K562 (cell line): ENCODE measurements at regions not wholly inside any gene's neighbourhood (a gene's known extent, or its start where the extent isn't known, plus 50 kb on each side); places are given as distances from the start of the nearest gene placed in this dataset.
A peak's percentile ranks its signal among the peaks of the same experiment; 100 is the strongest.

Experiments used
- ATAC-seq: fragments of 200-7000 bp; cut with Tn5 transposase; 3 replicates; pipeline ENCODE4 v1.9.1; 2020; ENCODE audit warnings: moderate library complexity
- BruUV-seq: library from RNA; stranded (reverse); fragments of 400-500 nt; replicated peaks from 2 replicates; lab custom pipeline; 2021; lab: Mats Ljungman, UMichigan
- CTCF ChIA-PET: fragments of 300-600 bp; formaldehyde crosslinking; extraction: SDS; loops from one replicate; lab custom pipeline; 2021; ENCODE audit warnings: low intra/inter-chr PET ratio; lab: Yijun Ruan, JAX
- POLR2A ChIA-PET: fragments of 300-600, 350-650 bp; sonication (Branson Sonifier 250); formaldehyde crosslinking; extraction: SDS; loops from one replicate; lab custom pipeline; 2021; ENCODE audit warnings: antibody characterized with exemption, inconsistent platforms; lab: Yijun Ruan, JAX
- DNase-seq, 4 experiments: peaks; one replicate each; pipeline versions ENCODE4 v3.0.0 to v3.0.0-alpha.2; 2011 to 2018; ENCODE audit warnings: low spot score in 3 of 4, mixed read lengths in 3 of 4; ENCODE audit errors: extremely low read depth in 1 of 4
- FAIRE-seq: peaks from 2 replicates; lab custom pipeline; 2011; peaks lifted over from hg19 to GRCh38; lab: Jason Lieb, UNC
- H2AFZ ChIP-seq: 2 replicates; pipeline ENCODE4 v1.6.0; 2011; ENCODE audit warnings: low read depth, low read length, control low read depth, inconsistent platforms
- H3K27ac ChIP-seq: fragments of 200-600 bp; 3 replicates; pipeline ENCODE4 v1.8.0; 2011; ENCODE audit warnings: low read depth, mild to moderate bottlenecking, control low read depth, inconsistent platforms, low read length, moderate library complexity, mixed read lengths; ENCODE audit errors: extremely low read depth
- H3K27me3 ChIP-seq, 2 experiments: fragments of 300-600 bp in 1 of 2; 2 replicates in 1 of 2; 3 replicates in 1 of 2; pipeline versions ENCODE4 v1.6.0 to v1.8.0; 2011; ENCODE audit warnings: inconsistent platforms in 2 of 2, low read length in 2 of 2, mild to moderate bottlenecking in 1 of 2, mixed read lengths in 1 of 2, moderate library complexity in 1 of 2; ENCODE audit not compliant: control insufficient read depth in 2 of 2, insufficient read depth in 2 of 2
- H3K36me3 ChIP-seq: fragments of 300-600 bp; 3 replicates; pipeline ENCODE4 v1.8.0; 2011; ENCODE audit warnings: mild to moderate bottlenecking, low read length, inconsistent platforms; ENCODE audit not compliant: control insufficient read depth, insufficient read depth
- H3K4me1 ChIP-seq, 2 experiments: fragments of 200-600 bp in 1 of 2; replicated peaks in 1 of 2; 2 replicates in 1 of 2; 3 replicates in 1 of 2; pipeline versions ENCODE4 v1.5.1 to v1.8.0; 2011; ENCODE audit warnings: inconsistent platforms in 2 of 2, low read length in 2 of 2, mild to moderate bottlenecking in 1 of 2, mixed read lengths in 1 of 2, moderate library complexity in 1 of 2; ENCODE audit not compliant: control insufficient read depth in 2 of 2, insufficient read depth in 2 of 2
- H3K4me2 ChIP-seq: 2 replicates; pipeline ENCODE4 v1.6.1; 2011; ENCODE audit warnings: low read length, control low read depth, inconsistent platforms, mixed read lengths; ENCODE audit not compliant: insufficient read depth
- H3K4me3 ChIP-seq: fragments of 200-600 bp; sonication (generic), shearing (Covaris generic); 2 replicates; pipeline ENCODE4 v1.5.1; 2016; ENCODE audit warnings: control low read depth, inconsistent platforms
- H3K79me2 ChIP-seq: fragments of 200-600 bp; 3 replicates; pipeline ENCODE4 v1.8.0; 2011; ENCODE audit warnings: low read length, inconsistent platforms; ENCODE audit not compliant: control insufficient read depth, insufficient read depth
- H3K9ac ChIP-seq, 2 experiments: 2 replicates each; pipeline versions ENCODE4 v1.6.0 to v1.6.1; 2011; ENCODE audit warnings: low read depth in 2 of 2, low read length in 2 of 2, control low read depth in 1 of 2, inconsistent platforms in 1 of 2, mild to moderate bottlenecking in 1 of 2, mixed read lengths in 1 of 2; ENCODE audit not compliant: insufficient read depth in 1 of 2
- H3K9me1 ChIP-seq: one replicate; pipeline ENCODE4 v1.6.0; 2011; ENCODE audit warnings: inconsistent platforms, mild to moderate bottlenecking, low read length, moderate library complexity; ENCODE audit not compliant: control insufficient read depth, insufficient read depth
- H3K9me3 ChIP-seq: replicated peaks from 2 replicates; pipeline ENCODE4 v1.5.1; 2011; ENCODE audit warnings: low read depth, low read length, inconsistent platforms; ENCODE audit not compliant: control insufficient read depth, insufficient read depth
- H4K20me1 ChIP-seq: replicated peaks from 2 replicates; pipeline ENCODE4 v1.6.1; 2011; ENCODE audit warnings: low read length, inconsistent platforms, mixed read lengths; ENCODE audit not compliant: control insufficient read depth, insufficient read depth
- NR2C1 ChIP-seq, 2 experiments: fragments of 450-650 bp; IDR thresholded peaks; 2 replicates each; pipeline ENCODE4 v1.6.1; 2017; ENCODE audit warnings: mild to moderate bottlenecking in 2 of 2, antibody characterized with exemption in 1 of 2, inconsistent platforms in 1 of 2, missing compliant biosample characterization in 1 of 2, missing genetic modification characterization in 1 of 2
- RBBP5 ChIP-seq: fragments of 200-600 bp; sonication (generic); IDR thresholded peaks from 2 replicates; pipeline ENCODE4 v1.6.1; 2012; ENCODE audit warnings: borderline replicate concordance, mild to moderate bottlenecking, low read length, control low read depth, inconsistent platforms; ENCODE audit not compliant: insufficient read depth, poor library complexity, severe bottlenecking
- SOX6 ChIP-seq: fragments of 450-650 bp; IDR thresholded peaks from 2 replicates; pipeline ENCODE4 v1.6.1; 2014; ENCODE audit warnings: mild to moderate bottlenecking
- TAF7 ChIP-seq: fragments of 450-650 bp; IDR thresholded peaks from 2 replicates; pipeline ENCODE4 v1.6.1; 2016; ENCODE audit warnings: missing genetic modification characterization, missing compliant biosample characterization
- ZNF184 ChIP-seq: sonication (generic); formaldehyde crosslinking; IDR thresholded peaks from 2 replicates; pipeline ENCODE4 v1.5.0; 2020; ENCODE audit warnings: missing genetic modification reagents
- ZNF23 ChIP-seq: fragments of 250-450 bp; sonication (Bioruptor Pico); IDR thresholded peaks from 2 replicates; pipeline ENCODE4 v1.4.0; 2020; ENCODE audit warnings: mild to moderate bottlenecking
- ZNF311 ChIP-seq: fragments of 250-450 bp; sonication (Bioruptor Pico); IDR thresholded peaks from 2 replicates; pipeline ENCODE4 v1.4.0; 2020; ENCODE audit warnings: mild to moderate bottlenecking, moderate library complexity
- ZZZ3 ChIP-seq: fragments of 450-650 bp; IDR thresholded peaks from 2 replicates; pipeline ENCODE4 v1.6.1; 2016; ENCODE audit warnings: antibody characterized with exemption, mild to moderate bottlenecking, moderate library complexity
- WGBS: fragments of 100-300 bp; shearing (Covaris generic); methylation state at CpG from one replicate; pipeline ENCODE4 v1.1.6; 2016; ENCODE audit warnings: low coverage, mixed read lengths; ENCODE audit not compliant: insufficient coverage; ENCODE audit errors: missing lambda C conversion rate; 5-methylcytosine and 5-hydroxymethylcytosine counted together
- in situ Hi-C: fragments of 300-500 bp; cut with MboI; formaldehyde crosslinking; loops from 4 replicates; pipeline ENCODE4 v1.15.0; 2018; ENCODE audit warnings: inconsistent platforms, mixed read lengths
- intact Hi-C: fragments of 100-400 bp; cut with micrococcal nuclease; formaldehyde crosslinking; loops from 2 replicates; pipeline ENCODE4 v1.14.2; 2022
- TF ChIP-seq, protein P1 (sequence below), 3 experiments: fragments of 200-800 bp in 1 of 3; sonication (Bioruptor generic) in 1 of 3; sonication (generic) in 1 of 3; formaldehyde crosslinking in 1 of 3; IDR thresholded peaks; 2 replicates each; pipeline versions ENCODE4 v1.6.1 to v1.8.0; 2016 to 2022; ENCODE audit warnings: mild to moderate bottlenecking in 2 of 3, missing compliant biosample characterization in 2 of 3, missing genetic modification characterization in 2 of 3, missing genetic modification reagents in 1 of 3
- TF ChIP-seq, protein P2 (sequence below), 2 experiments: fragments of 450-650 bp in 1 of 2; sonication (generic) in 1 of 2; formaldehyde crosslinking in 1 of 2; IDR thresholded peaks; 2 replicates each; pipeline versions ENCODE4 v1.7.1 to v1.9.0; 2016 to 2022; ENCODE audit warnings: inconsistent platforms in 1 of 2, mild to moderate bottlenecking in 1 of 2, missing genetic modification reagents in 1 of 2

DNA sequence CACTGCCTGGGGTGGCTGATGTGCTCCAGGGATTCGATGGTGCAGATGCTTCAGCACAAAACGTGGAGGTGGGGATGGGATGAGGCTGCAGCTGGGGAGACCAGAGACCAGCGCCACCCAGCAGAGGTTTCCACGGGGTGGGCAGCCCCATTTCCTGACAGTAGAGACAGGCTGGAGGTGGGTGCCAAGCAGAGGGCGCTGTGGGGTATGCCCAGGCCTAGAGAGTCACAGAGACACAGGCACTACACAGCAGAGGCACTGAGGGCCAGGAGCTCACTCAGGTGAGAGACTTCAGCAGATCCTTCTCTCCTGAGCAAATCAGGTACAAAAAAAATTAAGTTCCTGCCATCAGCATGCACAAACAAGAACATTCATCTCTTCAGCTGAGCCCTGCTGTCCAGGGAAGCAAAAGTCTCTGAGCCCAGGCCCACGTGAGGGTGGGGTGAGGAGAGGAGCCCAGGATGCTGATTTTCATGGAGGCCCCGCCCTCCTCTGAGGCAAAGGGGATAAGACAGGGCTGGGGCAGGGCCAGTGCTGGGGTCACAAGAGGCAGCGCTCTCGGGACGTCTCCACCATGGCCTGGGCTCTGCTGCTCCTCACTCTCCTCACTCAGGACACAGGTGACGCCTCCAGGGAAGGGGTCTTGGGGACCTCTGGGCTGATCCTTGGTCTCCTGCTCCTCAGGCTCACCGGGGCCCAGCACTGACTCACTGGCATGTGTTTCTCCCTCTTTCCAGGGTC is 53.1 kb downstream of the GGTLC2 start:
- peaks cover 16% of the 10 kb centered on the region for H4K20me1 ChIP-seq
- BruUV-seq: no TSS peak
- WGBS: 1% methylated on average over 12 of the region's 12 CpGs
- intact Hi-C loops (loop anchor here (2.0 kb wide), 1 partner anchor 13 kb away; no protein-coding TSS in a partner anchor), in situ Hi-C loops (loop anchor here (25.0 kb wide), 1 partner anchor 1410 kb away; no protein-coding TSS in a partner anchor)
- no peaks in the 10 kb centered on the region for H3K9me1 ChIP-seq
- no peak for FAIRE-seq
- H3K36me3 ChIP-seq: no peaks in the 10 kb centered on the region
- H3K79me2 ChIP-seq: no peaks in the 10 kb centered on the region
- POLR2A ChIA-PET: interaction anchor here (0.6 to 10.8 kb wide), 6 partner anchors 8 to 122 kb away, joined by 3 to 122 read pairs (median 3); no protein-coding TSS in a partner anchor
- H2AFZ ChIP-seq: no peak overlapping the region
- H3K9ac ChIP-seq: peak overlapping the region in 1 of 2 experiments; percentile 6; a peak in 1 of 4 replicates
- H3K4me1 ChIP-seq: no peaks in the 10 kb centered on the region
- ATAC-seq: peak; percentile 14
- H3K27ac ChIP-seq: no peak overlapping the region
- CTCF ChIA-PET: interaction anchor here (0.7 to 2.3 kb wide), 2 partner anchors 10 to 13 kb away, joined by 4 to 10 read pairs; no protein-coding TSS in a partner anchor
- no peaks in the 10 kb centered on the region for H3K9me3 ChIP-seq
- no peak overlapping the region for H3K4me3 ChIP-seq
- H3K27me3 ChIP-seq: peaks cover 0 to 21% of the 10 kb centered on the region in 2 experiments; a peak in 2 of 5 replicates
- no peak overlapping the region for H3K4me2 ChIP-seq
- DNase-seq: peak in 1 of 4 experiments; percentile 49
- TF ChIP-seq TAF7 (tag): no peak
- no peak for TF ChIP-seq ZNF311 (CRISPR knock-in tag)
- no peak for TF ChIP-seq SOX6
- no peak for TF ChIP-seq NR2C1 (IDR thresholded peaks at IDR 0.05)
- TF ChIP-seq NR2C1 (tag; IDR thresholded peaks at IDR 0.05): no peak
- TF ChIP-seq, protein P1, sequence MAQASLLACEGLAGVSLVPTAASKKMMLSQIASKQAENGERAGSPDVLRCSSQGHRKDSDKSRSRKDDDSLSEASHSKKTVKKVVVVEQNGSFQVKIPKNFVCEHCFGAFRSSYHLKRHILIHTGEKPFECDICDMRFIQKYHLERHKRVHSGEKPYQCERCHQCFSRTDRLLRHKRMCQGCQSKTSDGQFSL (CRISPR knock-in tag; IDR thresholded peaks at IDR 0.05): no peak
- TF ChIP-seq, protein P1 (tag; IDR thresholded peaks at IDR 0.05): no peak
- no peak for TF ChIP-seq RBBP5
- TF ChIP-seq ZNF23 (CRISPR knock-in tag): no peak
- TF ChIP-seq ZNF184 (CRISPR knock-in tag): peak; percentile 69
- TF ChIP-seq, protein P2, sequence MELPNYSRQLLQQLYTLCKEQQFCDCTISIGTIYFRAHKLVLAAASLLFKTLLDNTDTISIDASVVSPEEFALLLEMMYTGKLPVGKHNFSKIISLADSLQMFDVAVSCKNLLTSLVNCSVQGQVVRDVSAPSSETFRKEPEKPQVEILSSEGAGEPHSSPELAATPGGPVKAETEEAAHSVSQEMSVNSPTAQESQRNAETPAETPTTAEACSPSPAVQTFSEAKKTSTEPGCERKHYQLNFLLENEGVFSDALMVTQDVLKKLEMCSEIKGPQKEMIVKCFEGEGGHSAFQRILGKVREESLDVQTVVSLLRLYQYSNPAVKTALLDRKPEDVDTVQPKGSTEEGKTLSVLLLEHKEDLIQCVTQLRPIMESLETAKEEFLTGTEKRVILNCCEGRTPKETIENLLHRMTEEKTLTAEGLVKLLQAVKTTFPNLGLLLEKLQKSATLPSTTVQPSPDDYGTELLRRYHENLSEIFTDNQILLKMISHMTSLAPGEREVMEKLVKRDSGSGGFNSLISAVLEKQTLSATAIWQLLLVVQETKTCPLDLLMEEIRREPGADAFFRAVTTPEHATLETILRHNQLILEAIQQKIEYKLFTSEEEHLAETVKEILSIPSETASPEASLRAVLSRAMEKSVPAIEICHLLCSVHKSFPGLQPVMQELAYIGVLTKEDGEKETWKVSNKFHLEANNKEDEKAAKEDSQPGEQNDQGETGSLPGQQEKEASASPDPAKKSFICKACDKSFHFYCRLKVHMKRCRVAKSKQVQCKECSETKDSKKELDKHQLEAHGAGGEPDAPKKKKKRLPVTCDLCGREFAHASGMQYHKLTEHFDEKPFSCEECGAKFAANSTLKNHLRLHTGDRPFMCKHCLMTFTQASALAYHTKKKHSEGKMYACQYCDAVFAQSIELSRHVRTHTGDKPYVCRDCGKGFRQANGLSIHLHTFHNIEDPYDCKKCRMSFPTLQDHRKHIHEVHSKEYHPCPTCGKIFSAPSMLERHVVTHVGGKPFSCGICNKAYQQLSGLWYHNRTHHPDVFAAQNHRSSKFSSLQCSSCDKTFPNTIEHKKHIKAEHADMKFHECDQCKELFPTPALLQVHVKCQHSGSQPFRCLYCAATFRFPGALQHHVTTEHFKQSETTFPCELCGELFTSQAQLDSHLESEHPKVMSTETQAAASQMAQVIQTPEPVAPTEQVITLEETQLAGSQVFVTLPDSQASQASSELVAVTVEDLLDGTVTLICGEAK (IDR thresholded peaks at IDR 0.05): no peak
- TF ChIP-seq, protein P2 (CRISPR knock-in tag; IDR thresholded peaks at IDR 0.05): peak; percentile 31; the same call in 1 of the 2 replicates
- TF ChIP-seq ZZZ3: no peak
